Brain microvascular endothelial cell (primary cell): ENCODE measurements at regions not wholly inside any gene's neighbourhood (a gene's known extent, or its start where the extent isn't known, plus 50 kb on each side); places are given as distances from the start of the nearest gene placed in this dataset.

Experiments
- DNase-seq: peaks from one replicate; pipeline ENCODE4 v3.0.0-alpha.2; 2020
- H3K27ac ChIP-seq: fragments of 250-450 bp; sonication (Bioruptor Pico); 2 replicates; pipeline ENCODE4 v1.5.1; 2020; ENCODE audit warnings: mild to moderate bottlenecking, moderate library complexity
- H3K27me3 ChIP-seq: fragments of 250-450 bp; sonication (Bioruptor Pico); replicated peaks from 2 replicates; pipeline ENCODE4 v1.5.1; 2020; ENCODE audit warnings: mild to moderate bottlenecking
- H3K36me3 ChIP-seq: fragments of 250-450 bp; sonication (Bioruptor Pico); replicated peaks from 2 replicates; pipeline ENCODE4 v1.5.1; 2020; ENCODE audit warnings: mild to moderate bottlenecking
- H3K4me3 ChIP-seq: 2 replicates; pipeline ENCODE4 v1.5.1; 2011; ENCODE audit warnings: low read depth, mild to moderate bottlenecking, control low read depth, low read length, moderate library complexity
- in situ Hi-C: cut with HindIII; loops from 2 replicates; pipeline ENCODE4 v1.10.0; 2017; ENCODE audit warnings: low sequenced_read_pairs, low pct_ligation_motif_present
- TF ChIP-seq, protein P1 (sequence below): IDR thresholded peaks from 2 replicates; pipeline ENCODE4 v1.5.1; 2011; ENCODE audit warnings: low read depth, mild to moderate bottlenecking, moderate library complexity, low read length, control low read depth, inconsistent platforms; ENCODE audit errors: missing control alignments

DNA sequence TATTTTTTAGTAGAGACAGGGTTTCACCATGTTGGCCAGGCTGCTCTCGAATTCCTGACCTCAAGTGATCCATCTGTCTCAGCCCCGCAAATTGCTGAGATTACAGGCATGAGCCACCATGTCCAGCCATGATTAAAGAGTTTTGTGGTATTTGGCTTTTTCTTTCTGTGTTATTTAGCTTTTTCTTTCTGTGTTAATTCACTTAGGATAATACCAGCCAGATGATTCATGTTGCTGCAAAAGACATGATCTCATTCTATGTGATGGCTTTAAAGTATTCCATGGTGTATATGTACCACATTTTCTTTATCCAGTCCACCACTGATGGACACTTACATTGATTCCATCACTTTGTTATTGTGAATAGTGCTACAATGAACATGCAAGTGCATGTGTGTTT, 1135.2 kb downstream of the AMY1C start:
- peak; percentile 39 for DNase-seq
- Histone ChIP-seq H3K27me3 (no peaks in the 10 kb centered on the region), H3K4me3 (no peak overlapping the region), H3K27ac (no peak overlapping the region), H3K36me3 (no peaks in the 10 kb centered on the region)
- TF ChIP-seq, protein P1, sequence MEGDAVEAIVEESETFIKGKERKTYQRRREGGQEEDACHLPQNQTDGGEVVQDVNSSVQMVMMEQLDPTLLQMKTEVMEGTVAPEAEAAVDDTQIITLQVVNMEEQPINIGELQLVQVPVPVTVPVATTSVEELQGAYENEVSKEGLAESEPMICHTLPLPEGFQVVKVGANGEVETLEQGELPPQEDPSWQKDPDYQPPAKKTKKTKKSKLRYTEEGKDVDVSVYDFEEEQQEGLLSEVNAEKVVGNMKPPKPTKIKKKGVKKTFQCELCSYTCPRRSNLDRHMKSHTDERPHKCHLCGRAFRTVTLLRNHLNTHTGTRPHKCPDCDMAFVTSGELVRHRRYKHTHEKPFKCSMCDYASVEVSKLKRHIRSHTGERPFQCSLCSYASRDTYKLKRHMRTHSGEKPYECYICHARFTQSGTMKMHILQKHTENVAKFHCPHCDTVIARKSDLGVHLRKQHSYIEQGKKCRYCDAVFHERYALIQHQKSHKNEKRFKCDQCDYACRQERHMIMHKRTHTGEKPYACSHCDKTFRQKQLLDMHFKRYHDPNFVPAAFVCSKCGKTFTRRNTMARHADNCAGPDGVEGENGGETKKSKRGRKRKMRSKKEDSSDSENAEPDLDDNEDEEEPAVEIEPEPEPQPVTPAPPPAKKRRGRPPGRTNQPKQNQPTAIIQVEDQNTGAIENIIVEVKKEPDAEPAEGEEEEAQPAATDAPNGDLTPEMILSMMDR, result no peak
- in situ Hi-C loops, result no loop called here

DNA sequence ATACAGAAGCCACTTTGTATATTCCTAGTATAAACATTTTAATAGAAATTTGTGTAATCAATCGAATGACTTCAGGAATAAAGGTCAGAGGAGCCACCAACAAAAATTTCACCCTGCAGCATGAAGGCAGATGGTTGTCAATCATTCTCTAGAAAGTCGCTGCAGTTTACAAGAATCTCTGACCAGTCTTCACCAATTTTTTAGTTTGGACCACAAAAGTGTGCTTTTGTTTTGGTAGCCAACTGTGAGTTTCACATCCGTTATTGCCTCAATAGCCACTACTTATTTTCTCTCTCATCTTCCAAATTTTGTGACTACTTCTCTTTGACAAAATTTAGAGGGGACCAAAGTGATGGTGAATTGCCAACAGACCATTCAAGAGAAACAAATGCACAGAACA, 1155.6 kb downstream of the AMY1C start:
- TF ChIP-seq, protein P1, result no peak
- DNase-seq, result no peak
- no peaks in the 10 kb centered on the region for H3K27me3 ChIP-seq
- H3K27ac ChIP-seq, result no peak overlapping the region
- H3K36me3 ChIP-seq, result no peaks in the 10 kb centered on the region
- H3K4me3 ChIP-seq, result no peak overlapping the region
- in situ Hi-C loops, result no loop called here

DNA sequence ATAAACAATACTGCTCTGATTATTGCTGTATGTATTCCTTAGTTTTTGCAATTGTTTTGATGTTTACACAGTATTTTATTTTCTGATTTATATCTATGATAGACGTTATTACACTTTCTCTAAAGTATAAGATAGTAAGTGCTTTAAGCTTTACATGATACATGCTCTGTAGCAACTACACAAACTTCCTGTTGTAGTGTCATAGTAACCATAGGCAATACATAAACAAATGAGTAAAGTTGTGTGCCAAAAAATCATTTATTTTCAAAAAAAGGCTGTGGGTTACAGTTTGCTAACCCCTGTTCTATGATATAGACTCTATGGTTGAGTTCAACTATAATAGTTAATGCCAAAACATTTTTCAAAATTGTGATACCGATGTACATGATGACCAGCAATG, 1156.4 kb downstream of the AMY1C start:
- no peaks in the 10 kb centered on the region for H3K27me3 ChIP-seq
- in situ Hi-C loops, result no loop called here
- no peak overlapping the region for H3K27ac ChIP-seq
- no peak overlapping the region for H3K4me3 ChIP-seq
- no peak for DNase-seq
- no peaks in the 10 kb centered on the region for H3K36me3 ChIP-seq
- TF ChIP-seq, protein P1, result no peak

DNA sequence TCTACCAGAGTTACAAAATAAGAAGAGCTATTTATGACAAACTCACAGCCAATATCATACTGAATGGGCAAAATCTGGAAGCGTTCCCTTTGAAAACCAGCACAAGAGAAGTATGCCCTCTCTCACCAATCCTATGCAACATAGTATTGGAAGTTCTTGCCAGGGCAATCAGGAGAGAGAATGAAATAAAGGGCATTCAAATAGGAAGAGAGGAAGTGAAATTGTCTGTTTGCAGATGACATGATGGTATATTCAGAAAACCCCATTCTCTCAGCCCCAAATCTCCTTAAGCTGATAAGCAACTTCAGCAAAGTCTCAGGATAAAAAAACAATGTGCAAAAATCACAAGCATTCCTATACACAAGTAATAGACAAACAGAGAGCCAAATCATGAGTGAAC, 1169.5 kb downstream of the AMY1C start:
- no peak overlapping the region for H3K27ac ChIP-seq
- H3K4me3 ChIP-seq, result no peak overlapping the region
- in situ Hi-C loops, result no loop called here
- no peaks in the 10 kb centered on the region for H3K27me3 ChIP-seq
- TF ChIP-seq, protein P1, result no peak
- DNase-seq, result no peak
- no peaks in the 10 kb centered on the region for H3K36me3 ChIP-seq

DNA sequence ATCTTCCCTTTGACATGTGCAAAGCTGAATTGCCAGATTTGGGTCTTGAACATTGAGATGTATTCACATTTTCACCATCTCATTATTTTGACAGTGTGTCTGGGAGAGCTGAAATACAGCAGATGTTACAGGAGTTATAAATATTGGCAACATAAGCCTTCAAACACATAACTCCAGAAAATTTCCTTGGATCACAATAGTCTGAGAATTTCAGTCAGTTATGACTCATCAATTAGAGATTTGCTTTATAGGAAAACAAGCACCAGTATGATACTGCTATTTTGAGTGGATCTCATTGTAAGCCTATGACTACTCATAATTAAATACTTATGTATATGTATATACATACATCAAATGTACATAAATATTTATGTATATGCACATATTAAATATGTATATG, 1171.8 kb downstream of the AMY1C start:
- Histone ChIP-seq H3K36me3 (no peaks in the 10 kb centered on the region), H3K27ac (no peak overlapping the region), H3K27me3 (no peaks in the 10 kb centered on the region), H3K4me3 (no peak overlapping the region)
- TF ChIP-seq, protein P1, result no peak
- DNase-seq, result no peak
- in situ Hi-C loops, result no loop called here

DNA sequence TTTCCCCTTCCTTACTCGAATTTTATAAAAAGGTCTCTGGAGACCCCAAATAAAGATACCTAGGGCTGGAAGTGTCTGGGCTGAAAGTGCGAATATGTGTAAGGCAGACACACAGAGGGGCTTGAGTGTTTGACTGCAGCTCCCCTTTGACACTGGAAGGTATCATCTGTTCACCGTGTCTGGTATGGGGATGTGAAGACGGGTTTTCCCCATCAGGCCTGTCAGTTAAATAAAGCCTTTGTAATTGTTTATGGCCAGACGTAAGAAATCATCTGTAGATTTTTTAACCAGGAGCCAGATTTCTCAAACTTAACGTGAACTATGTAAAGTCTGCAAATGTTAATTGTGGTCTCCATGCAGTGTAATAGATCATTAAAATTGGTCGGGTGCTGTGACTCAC, 1173.4 kb downstream of the AMY1C start:
- Histone ChIP-seq H3K27me3 (no peaks in the 10 kb centered on the region), H3K4me3 (no peak overlapping the region), H3K27ac (no peak overlapping the region), H3K36me3 (no peaks in the 10 kb centered on the region)
- DNase-seq, result no peak
- TF ChIP-seq, protein P1, result no peak
- in situ Hi-C loops, result no loop called here
